ENCODE measurements at regions not wholly inside any gene's neighbourhood (a gene's known extent, or its start where the extent isn't known, plus 50 kb on each side); places are given as distances from the start of the nearest gene placed in this dataset.

GRCh38 chr9:106534800-106535199, 328.2 kb upstream of the ZNF462 start:
- H3K27ac ChIP-seq (ENCODE audit: low read depth, low read length): no peak overlapping the region
- no peaks in the 10 kb centered on the region for H3K27me3 ChIP-seq (replicated peaks in 1 of 4; ENCODE audit: control insufficient read depth in 3 of 4, extremely low read depth in 1 of 4, insufficient read depth in 3 of 4, low read length in 3 of 4)
- no peak overlapping the region for H2BK15ac ChIP-seq (ENCODE audit: low read length)
- H4K8ac ChIP-seq (ENCODE audit: extremely low read depth, insufficient read depth, low read length): no peak overlapping the region
- H2AFZ ChIP-seq (ENCODE audit: low read length): no peak overlapping the region
- H3K23ac ChIP-seq (ENCODE audit: insufficient read length): no peak overlapping the region
- no peak overlapping the region for H2BK12ac ChIP-seq (ENCODE audit: low read depth, low read length)
- no peak overlapping the region for H3K14ac ChIP-seq (ENCODE audit: insufficient read length)
- H3K9me3 ChIP-seq (ENCODE audit: insufficient read depth in 2 of 2, low read depth in 1 of 2, low read length in 1 of 2): no peaks in the 10 kb centered on the region
- H4K5ac ChIP-seq (ENCODE audit: insufficient read length, low read depth, low read length): no peak overlapping the region
- no peak overlapping the region for H3K56ac ChIP-seq (replicated peaks; ENCODE audit: insufficient read length, low read depth, low read length)
- no peak overlapping the region for H3K4me3 ChIP-seq (ENCODE audit: extremely low read depth in 1 of 4, insufficient read depth in 2 of 4, low read depth in 3 of 4, low read length in 4 of 4)
- H3K4me1 ChIP-seq (replicated peaks in 1 of 4; ENCODE audit: control insufficient read depth in 3 of 4, insufficient read depth in 4 of 4, low read length in 3 of 4): no peaks in the 10 kb centered on the region
- no peak overlapping the region for H3K18ac ChIP-seq (ENCODE audit: extremely low read depth, low read length)
- no peak overlapping the region for H3K9ac ChIP-seq (replicated peaks in 1 of 4; ENCODE audit: extremely low read depth in 1 of 4, low read depth in 3 of 4, low read length in 3 of 4)
- no peak overlapping the region for H3K4me2 ChIP-seq (ENCODE audit: insufficient read depth in 1 of 2, low read depth in 2 of 2, low read length in 2 of 2)
- 100% methylated on average over 3 of the region's 3 CpGs; no CpG with 5 or more reads in 1 of the 2 experiments for WGBS, 2 experiments (ENCODE audit: extremely low coverage in 1 of 2, insufficient coverage in 1 of 2, insufficient read length in 1 of 2, insufficient replicate concordance in 2 of 2, low coverage in 1 of 2, low lambda C conversion rate in 2 of 2, missing lambda C conversion rate in 1 of 2)
- TF ChIP-seq TAF7 (optimal IDR thresholded peaks at IDR 0.05; ENCODE audit: borderline replicate concordance, low read depth, low read length) (no peak), YY1 (IDR thresholded peaks at IDR 0.05; ENCODE audit: low read depth, low read length) (no peak), EP300 (IDR thresholded peaks at IDR 0.05; ENCODE audit: borderline replicate concordance in 1 of 2, low read depth in 2 of 2, low read length in 2 of 2) (no peak), EGR1 (IDR thresholded peaks at IDR 0.05; ENCODE audit: borderline replicate concordance, low read depth, low read length) (no peak), SIN3A (conservative IDR thresholded peaks at IDR 0.05 in 1 of 2, IDR thresholded peaks at IDR 0.05 in 1 of 2; ENCODE audit: low read depth in 1 of 2, low read length in 2 of 2) (no peak), JUN (IDR thresholded peaks at IDR 0.05; ENCODE audit: low read depth, low read length) (no peak), RXRA (IDR thresholded peaks at IDR 0.05; ENCODE audit: insufficient read depth, low read depth, low read length) (no peak)
- H3K79me1 ChIP-seq (ENCODE audit: low read depth, low read length): no peaks in the 10 kb centered on the region
- H2BK20ac ChIP-seq (ENCODE audit: low read length): no peak overlapping the region
- no peak for DNase-seq (ENCODE audit: low read depth in 1 of 2, low spot score in 2 of 2)
- H3K4ac ChIP-seq (replicated peaks; ENCODE audit: insufficient read length, low read depth, low read length): no peak overlapping the region
- no peak for FAIRE-seq
- H2BK120ac ChIP-seq (replicated peaks; ENCODE audit: low read depth, low read length): no peak overlapping the region
- H3K23me2 ChIP-seq (ENCODE audit: low read depth, low read length): no peaks in the 10 kb centered on the region
- CTCF ChIA-PET (ENCODE audit: partially characterized antibody): interaction anchor here (1.2 kb wide), 1 partner anchor 10 kb away, joined by 3 read pairs; no protein-coding TSS in a partner anchor
- no peaks in the 10 kb centered on the region for H3K79me2 ChIP-seq (ENCODE audit: control insufficient read depth in 1 of 2, insufficient read depth in 2 of 2, low read length in 2 of 2)
- H4K20me1 ChIP-seq (replicated peaks in 1 of 2; ENCODE audit: control insufficient read depth in 1 of 2, insufficient read depth in 2 of 2, low read length in 2 of 2): no peaks in the 10 kb centered on the region
- no peak overlapping the region for H4K91ac ChIP-seq (replicated peaks; ENCODE audit: insufficient read length, low read length)
- POLR2A ChIA-PET (ENCODE audit: partially characterized antibody): interaction anchor here (2.0 kb wide), 1 partner anchor 327 kb away, joined by 4 read pairs; no protein-coding TSS in a partner anchor
- H2AK5ac ChIP-seq (ENCODE audit: low read depth, low read length): no peak overlapping the region
- H2BK5ac ChIP-seq (ENCODE audit: low read depth, low read length): no peak overlapping the region
- H3K36me3 ChIP-seq (ENCODE audit: control insufficient read depth in 2 of 4, insufficient read depth in 4 of 4, low read length in 3 of 4): no peaks in the 10 kb centered on the region

Measured in H1 (cell line).